Activated CD4-positive, alpha-beta T cell treated with anti-CD3 and anti-CD28 coated beads, Interleukin-2, amount 10 ng/mL, durations not matched to agents 24 days and 14 days (primary cell): ENCODE measurements at regions not wholly inside any gene's neighbourhood (a gene's known extent, or its start where the extent isn't known, plus 50 kb on each side); places are given as distances from the start of the nearest gene placed in this dataset.
"Not testable (repeated sequence)": the region's sequence is repeated elsewhere in the genome, so short reads cannot be mapped to it uniquely, and the experiment has no call there.

Experiments
- DNase-seq: peaks from one replicate; pipeline ENCODE4 v3.0.0; 2022
- H3K27ac Mint-ChIP-seq: one replicate; pipeline ENCODE4 v1.8.0; 2022; ENCODE audit warnings: mild to moderate bottlenecking, mixed read lengths
- H3K27me3 Mint-ChIP-seq: one replicate; pipeline ENCODE4 v1.8.0; 2022; ENCODE audit warnings: mixed read lengths
- H3K36me3 Mint-ChIP-seq: one replicate; pipeline ENCODE4 v1.8.0; 2022; ENCODE audit warnings: low read depth, mild to moderate bottlenecking, mixed read lengths
- H3K4me1 Mint-ChIP-seq: one replicate; pipeline ENCODE4 v1.8.0; 2021; ENCODE audit warnings: mixed read lengths
- H3K4me3 Mint-ChIP-seq: one replicate; pipeline ENCODE4 v1.8.0; 2022; ENCODE audit warnings: mild to moderate bottlenecking, moderate library complexity, mixed read lengths
- H3K9me3 Mint-ChIP-seq: one replicate; pipeline ENCODE4 v1.8.0; 2021; ENCODE audit warnings: mixed read lengths
- intact Hi-C: fragments of 100-400 bp; cut with micrococcal nuclease; formaldehyde crosslinking; loops from one replicate; pipeline ENCODE4 v1.15.1; 2023

DNA sequence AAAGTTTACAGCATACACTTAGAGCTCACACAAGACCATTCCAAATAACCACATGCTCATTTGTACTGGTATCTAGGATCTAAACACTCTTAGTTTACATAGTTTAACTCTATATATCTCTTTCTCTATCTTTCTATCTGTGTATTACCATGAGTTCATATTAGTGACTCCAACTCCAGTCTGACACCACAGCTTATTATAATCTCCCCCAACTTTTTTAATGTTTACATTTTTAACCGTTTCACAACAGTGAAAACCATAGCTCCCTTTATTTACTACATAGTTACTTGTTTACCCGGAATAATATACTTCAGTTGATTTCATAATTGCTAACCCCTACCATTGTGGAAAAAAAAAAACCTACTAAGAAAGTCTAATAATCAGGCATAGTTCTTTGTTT, 362.4 kb upstream of the RGS17 start:
- H3K4me1 Mint-ChIP-seq: no peaks in the 10 kb centered on the region
- H3K36me3 Mint-ChIP-seq: no peaks in the 10 kb centered on the region
- H3K27me3 Mint-ChIP-seq: no peaks in the 10 kb centered on the region
- H3K9me3 Mint-ChIP-seq: no peaks in the 10 kb centered on the region
- no peak for DNase-seq
- no peak overlapping the region for H3K4me3 Mint-ChIP-seq
- intact Hi-C loops: no loop called here
- no peak overlapping the region for H3K27ac Mint-ChIP-seq

DNA sequence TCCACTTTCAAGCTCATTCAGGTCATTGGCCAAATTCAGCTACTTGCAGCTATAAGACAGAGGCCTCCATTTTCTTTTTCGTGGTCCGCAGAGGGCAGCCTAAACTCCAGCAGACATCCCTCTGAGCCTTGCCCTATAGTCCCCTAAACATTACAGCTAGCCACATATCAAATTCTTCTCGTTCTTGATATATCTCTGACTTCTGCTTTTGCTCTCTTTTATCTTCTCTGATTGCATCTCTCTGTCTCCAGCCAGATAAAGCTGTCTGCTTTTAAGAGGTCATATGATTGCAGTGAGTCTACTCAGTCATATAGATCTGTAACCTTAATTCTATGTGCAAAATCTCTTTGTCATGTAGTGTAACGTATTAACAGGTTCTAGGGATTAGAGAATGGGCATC, 358.4 kb upstream of the RGS17 start:
- Mint-ChIP-seq H3K9me3 (no peaks in the 10 kb centered on the region), H3K36me3 (no peaks in the 10 kb centered on the region), H3K4me3 (no peak overlapping the region), H3K27me3 (no peaks in the 10 kb centered on the region), H3K27ac (no peak overlapping the region), H3K4me1 (no peaks in the 10 kb centered on the region)
- intact Hi-C loops: no loop called here
- DNase-seq: no peak

DNA sequence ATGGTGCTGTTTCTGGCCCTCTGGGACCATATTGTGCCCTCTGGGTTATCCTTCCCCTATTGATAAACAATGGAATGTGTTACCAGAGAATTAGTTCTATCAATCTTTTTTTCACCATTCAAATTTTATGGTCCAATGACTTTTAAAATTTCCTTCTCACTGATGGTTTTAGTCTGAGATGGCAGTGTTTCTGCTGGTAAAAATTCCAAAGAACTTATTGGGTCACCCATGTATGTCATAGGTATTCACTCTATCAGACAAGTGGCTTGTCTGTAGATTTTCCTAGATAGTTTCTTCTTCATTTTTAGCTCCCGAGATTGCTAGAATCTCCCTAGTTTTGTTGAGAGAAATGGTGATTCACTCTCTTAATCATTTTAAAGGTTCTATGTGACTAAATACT, 357.2 kb upstream of the RGS17 start:
- DNase-seq: no peak
- Mint-ChIP-seq H3K9me3 (no peaks in the 10 kb centered on the region), H3K27ac (no peak overlapping the region), H3K4me3 (no peak overlapping the region), H3K36me3 (no peaks in the 10 kb centered on the region), H3K27me3 (no peaks in the 10 kb centered on the region), H3K4me1 (no peaks in the 10 kb centered on the region)
- intact Hi-C loops: no loop called here

DNA sequence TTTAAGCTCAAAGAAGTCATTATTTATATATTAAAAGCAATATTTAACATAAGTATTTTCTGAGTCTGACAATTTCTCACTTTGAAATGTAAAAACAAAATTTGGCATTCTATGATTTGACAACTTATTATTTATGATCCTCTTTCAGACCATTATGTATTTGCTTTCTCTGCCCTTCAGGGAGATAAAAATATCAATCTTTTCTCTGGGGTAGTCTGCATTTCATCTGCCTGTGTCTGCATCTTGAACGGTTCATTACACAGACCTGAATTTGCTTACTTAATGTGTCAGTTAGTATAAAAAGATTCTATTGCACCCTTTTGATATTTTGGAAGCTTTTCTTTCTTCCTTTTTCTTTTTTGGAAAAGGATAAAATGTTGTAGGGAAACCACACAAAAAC, 354.0 kb upstream of the RGS17 start:
- H3K4me1 Mint-ChIP-seq: no peaks in the 10 kb centered on the region
- H3K36me3 Mint-ChIP-seq: no peaks in the 10 kb centered on the region
- H3K4me3 Mint-ChIP-seq: no peak overlapping the region
- H3K9me3 Mint-ChIP-seq: no peaks in the 10 kb centered on the region
- intact Hi-C loops: no loop called here
- H3K27me3 Mint-ChIP-seq: no peaks in the 10 kb centered on the region
- DNase-seq: no peak
- no peak overlapping the region for H3K27ac Mint-ChIP-seq

DNA sequence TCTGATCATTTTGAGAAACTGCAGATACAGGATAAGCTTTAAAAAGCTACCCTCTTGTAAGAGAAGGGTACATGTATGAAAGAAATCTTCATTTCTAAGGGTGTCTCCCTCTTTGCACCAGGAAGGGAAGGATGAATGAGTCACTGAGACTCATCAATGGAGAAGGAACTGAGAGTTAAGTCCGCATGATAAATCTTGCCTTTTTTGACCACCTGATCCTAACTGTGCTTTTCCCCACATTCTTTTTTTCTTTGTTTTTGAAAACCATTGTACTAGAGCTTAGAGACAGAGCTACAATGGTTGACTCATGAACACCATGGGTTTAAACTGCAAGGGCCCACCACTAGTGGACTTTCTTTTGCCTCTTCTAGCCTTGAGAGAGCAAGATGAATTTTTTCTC, 353.0 kb upstream of the RGS17 start:
- Mint-ChIP-seq H3K36me3 (no peaks in the 10 kb centered on the region), H3K4me1 (no peaks in the 10 kb centered on the region), H3K9me3 (no peaks in the 10 kb centered on the region), H3K27me3 (no peaks in the 10 kb centered on the region), H3K4me3 (no peak overlapping the region), H3K27ac (no peak overlapping the region)
- intact Hi-C loops: no loop called here
- no peak for DNase-seq

DNA sequence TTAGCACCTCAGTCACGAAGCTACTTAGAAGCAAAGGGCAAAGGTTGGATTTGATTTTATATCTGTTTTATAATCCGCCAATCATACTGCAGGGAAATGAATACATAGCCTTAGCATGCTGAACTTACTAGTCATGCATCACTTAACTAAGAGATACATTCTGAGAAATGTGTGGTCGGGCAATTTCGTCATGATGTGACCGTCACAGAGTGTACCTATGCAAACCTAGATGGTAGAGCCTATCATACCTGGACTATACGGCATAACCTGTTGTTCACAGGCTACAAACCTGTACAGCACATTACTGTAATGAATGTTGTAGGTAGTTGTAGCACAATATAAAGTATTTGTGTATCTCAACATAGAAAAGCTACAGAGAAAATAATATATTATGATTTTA, 345.2 kb upstream of the RGS17 start:
- H3K4me1 Mint-ChIP-seq: no peaks in the 10 kb centered on the region
- H3K27ac Mint-ChIP-seq: no peak overlapping the region
- H3K4me3 Mint-ChIP-seq: no peak overlapping the region
- H3K9me3 Mint-ChIP-seq: no peaks in the 10 kb centered on the region
- no peak for DNase-seq
- intact Hi-C loops: no loop called here
- H3K36me3 Mint-ChIP-seq: no peaks in the 10 kb centered on the region
- no peaks in the 10 kb centered on the region for H3K27me3 Mint-ChIP-seq

DNA sequence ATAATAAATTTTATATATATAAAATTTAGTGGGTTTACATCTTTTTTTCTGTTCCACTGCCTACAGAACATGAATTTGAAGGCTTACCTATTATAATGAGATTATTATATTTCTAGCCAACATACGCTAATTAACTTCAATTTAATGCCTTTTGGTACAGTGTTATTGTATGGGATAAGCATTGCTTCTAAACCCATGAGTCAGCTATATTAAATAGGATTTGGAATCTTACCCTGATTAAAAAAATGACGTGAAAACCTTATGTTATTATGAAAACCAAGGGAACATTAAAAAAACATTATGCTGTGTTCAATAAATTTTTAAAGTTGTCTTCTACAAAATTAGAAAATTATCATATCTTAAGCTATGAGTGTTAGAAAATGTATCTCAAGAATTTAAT, 334.0 kb upstream of the RGS17 start:
- no peak overlapping the region for H3K4me3 Mint-ChIP-seq
- no peaks in the 10 kb centered on the region for H3K9me3 Mint-ChIP-seq
- no peak overlapping the region for H3K27ac Mint-ChIP-seq
- DNase-seq: no peak
- H3K4me1 Mint-ChIP-seq: no peaks in the 10 kb centered on the region
- no peaks in the 10 kb centered on the region for H3K27me3 Mint-ChIP-seq
- intact Hi-C loops: no loop called here
- no peaks in the 10 kb centered on the region for H3K36me3 Mint-ChIP-seq

DNA sequence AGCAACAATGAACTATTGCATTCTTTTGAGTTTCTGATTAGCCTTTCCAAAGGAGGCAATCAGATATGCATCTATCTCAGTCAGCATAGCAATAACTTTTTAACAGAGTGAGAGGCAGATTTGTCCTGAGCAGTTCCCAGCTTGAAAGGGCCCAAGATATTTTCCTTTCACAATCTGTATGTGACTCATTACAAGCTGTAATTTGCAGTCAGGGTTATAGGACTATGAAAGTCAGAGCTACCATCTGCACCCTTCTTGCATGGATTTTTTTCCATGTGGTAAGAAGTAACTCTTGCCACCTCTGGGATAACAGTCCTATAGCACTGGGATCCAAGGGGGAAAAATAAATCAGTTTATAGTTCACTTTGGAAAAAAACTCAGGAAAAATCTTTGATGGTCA, 318.2 kb upstream of the RGS17 start:
- intact Hi-C loops: no loop called here
- no peaks in the 10 kb centered on the region for H3K36me3 Mint-ChIP-seq
- H3K9me3 Mint-ChIP-seq: no peaks in the 10 kb centered on the region
- H3K4me1 Mint-ChIP-seq: no peaks in the 10 kb centered on the region
- no peak for DNase-seq
- H3K4me3 Mint-ChIP-seq: no peak overlapping the region
- no peak overlapping the region for H3K27ac Mint-ChIP-seq
- H3K27me3 Mint-ChIP-seq: no peaks in the 10 kb centered on the region

DNA sequence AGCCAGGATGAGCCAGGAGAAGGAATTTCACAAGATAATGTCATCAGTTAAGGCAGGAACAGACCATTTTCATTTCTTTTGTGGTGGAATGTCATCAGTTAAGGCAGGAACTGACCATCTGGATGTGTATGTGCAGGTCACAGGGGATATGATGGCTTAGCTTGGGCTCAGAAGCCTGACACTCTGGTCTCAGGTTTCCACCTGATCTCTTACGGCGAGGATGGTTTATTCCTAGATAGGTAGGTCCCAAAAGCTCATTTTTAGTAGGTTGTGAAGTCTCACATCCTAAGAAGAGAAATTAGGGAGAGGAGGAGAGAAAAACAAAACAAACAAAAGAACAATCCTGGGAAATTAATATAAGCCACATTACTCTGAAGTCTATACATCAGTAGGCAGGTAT, 311.7 kb upstream of the RGS17 start:
- H3K27ac Mint-ChIP-seq, H3K4me1 Mint-ChIP-seq, H3K4me3 Mint-ChIP-seq, DNase-seq, H3K9me3 Mint-ChIP-seq, H3K27me3 Mint-ChIP-seq, H3K36me3 Mint-ChIP-seq, intact Hi-C loops: not testable (repeated sequence)

DNA sequence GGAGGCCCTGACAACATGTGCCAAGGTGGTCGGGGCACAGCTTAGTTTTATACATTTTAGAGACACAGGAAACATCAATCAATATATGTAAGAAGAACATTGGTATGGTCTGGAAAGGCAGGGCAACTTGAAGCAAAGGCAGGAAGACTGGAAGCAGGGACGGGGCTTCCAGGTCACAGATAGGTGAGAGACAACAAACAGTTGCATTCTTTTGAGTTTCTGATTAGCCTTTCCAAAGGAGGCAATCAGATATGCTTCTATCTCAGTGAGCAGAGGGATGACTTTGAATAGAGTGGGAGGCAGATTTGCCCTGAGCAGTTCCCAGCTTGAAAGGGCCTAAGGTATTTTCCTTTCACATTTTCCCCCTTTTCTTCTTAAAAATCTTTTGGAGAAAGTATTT, 311.0 kb upstream of the RGS17 start:
- Mint-ChIP-seq H3K36me3 (no peaks in the 10 kb centered on the region), H3K9me3 (no peaks in the 10 kb centered on the region), H3K4me3 (no peak overlapping the region), H3K27ac (no peak overlapping the region), H3K27me3 (no peaks in the 10 kb centered on the region), H3K4me1 (no peaks in the 10 kb centered on the region)
- intact Hi-C loops: no loop called here
- DNase-seq: no peak

DNA sequence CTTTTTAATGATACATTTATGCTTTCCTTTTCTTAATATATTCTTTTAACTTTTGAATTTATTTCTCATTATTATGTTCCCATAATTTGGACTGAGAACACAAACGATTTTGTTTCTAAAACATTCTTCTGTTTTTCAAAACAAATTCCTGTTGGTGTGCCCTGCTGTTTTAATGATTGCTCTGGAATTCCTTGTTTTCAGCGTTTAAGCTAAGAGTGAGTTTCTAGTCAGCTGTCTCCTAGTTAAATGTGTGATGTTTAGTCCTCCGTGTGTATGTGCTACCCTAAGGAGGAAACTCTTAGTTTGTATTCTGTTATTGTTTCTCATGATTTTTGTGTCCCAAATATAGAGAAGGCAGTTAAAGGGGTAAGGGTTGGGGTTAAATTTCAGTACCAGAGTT, 306.1 kb upstream of the RGS17 start:
- Mint-ChIP-seq H3K27me3 (no peaks in the 10 kb centered on the region), H3K27ac (no peak overlapping the region), H3K36me3 (no peaks in the 10 kb centered on the region), H3K4me3 (no peak overlapping the region), H3K4me1 (no peaks in the 10 kb centered on the region), H3K9me3 (no peaks in the 10 kb centered on the region)
- DNase-seq: no peak
- intact Hi-C loops: no loop called here

DNA sequence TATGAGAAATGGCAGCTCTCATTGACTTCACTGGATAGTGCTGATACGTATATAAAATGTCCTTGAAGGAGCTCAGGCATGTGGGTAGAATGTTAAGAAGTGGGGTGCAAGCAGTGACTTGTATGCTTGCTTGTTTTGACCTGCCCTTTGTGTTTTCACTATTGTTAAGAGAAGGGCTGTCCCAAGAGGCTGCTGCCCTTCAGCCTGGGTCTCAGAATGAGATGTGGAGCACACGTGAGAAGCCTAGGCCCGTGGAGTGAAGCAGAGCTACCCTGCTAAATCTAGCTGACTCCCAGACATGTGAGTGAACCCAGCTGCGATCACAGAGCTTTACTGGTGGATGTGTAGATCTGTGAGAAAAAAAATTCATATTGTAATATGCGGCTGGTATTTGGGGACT, 305.3 kb upstream of the RGS17 start:
- DNase-seq: no peak
- no peaks in the 10 kb centered on the region for H3K9me3 Mint-ChIP-seq
- H3K27ac Mint-ChIP-seq: no peak overlapping the region
- intact Hi-C loops: no loop called here
- H3K27me3 Mint-ChIP-seq: no peaks in the 10 kb centered on the region
- H3K36me3 Mint-ChIP-seq: no peaks in the 10 kb centered on the region
- H3K4me3 Mint-ChIP-seq: no peak overlapping the region
- no peaks in the 10 kb centered on the region for H3K4me1 Mint-ChIP-seq

DNA sequence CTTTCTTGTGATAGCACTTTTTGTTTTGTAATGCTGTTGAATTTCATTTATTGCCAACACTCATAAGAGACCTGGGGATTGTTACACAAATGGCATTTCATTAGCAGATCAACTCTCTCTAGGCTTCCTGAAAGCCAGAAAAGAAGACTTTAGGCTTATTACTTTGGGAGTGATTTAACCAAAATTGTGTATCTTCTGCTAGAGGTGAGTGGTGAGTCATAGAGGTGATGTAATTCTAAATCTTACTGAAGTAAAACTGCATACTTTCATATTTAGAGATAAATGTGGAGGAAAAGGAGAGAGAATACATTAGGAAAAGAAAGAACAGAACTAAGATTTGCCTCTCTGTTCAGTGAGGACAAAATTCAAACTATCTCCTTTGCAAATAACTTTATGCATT, 304.7 kb upstream of the RGS17 start:
- H3K9me3 Mint-ChIP-seq: no peaks in the 10 kb centered on the region
- H3K36me3 Mint-ChIP-seq: no peaks in the 10 kb centered on the region
- no peak overlapping the region for H3K27ac Mint-ChIP-seq
- DNase-seq: no peak
- H3K27me3 Mint-ChIP-seq: no peaks in the 10 kb centered on the region
- intact Hi-C loops: no loop called here
- H3K4me3 Mint-ChIP-seq: no peak overlapping the region
- no peaks in the 10 kb centered on the region for H3K4me1 Mint-ChIP-seq

DNA sequence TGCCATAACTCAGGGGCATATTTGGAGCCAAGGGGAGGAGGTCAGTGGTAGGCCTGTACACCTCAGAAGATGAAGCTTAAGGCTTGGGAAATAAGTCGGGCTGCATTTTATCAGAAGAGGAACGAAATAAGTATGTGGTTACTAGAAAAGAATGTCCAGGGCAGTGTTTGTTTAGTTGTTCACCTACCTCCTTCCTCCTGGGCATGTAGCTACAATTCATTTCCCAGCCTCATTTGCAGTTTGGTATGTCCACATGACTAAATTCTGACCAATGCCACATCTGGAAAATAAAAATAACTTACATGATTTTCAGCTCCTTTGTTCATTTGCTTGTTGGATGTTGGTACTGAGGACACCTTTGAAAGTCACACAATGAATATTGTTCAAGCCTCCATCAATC, 294.5 kb upstream of the RGS17 start:
- no peaks in the 10 kb centered on the region for H3K27me3 Mint-ChIP-seq
- H3K27ac Mint-ChIP-seq: no peak overlapping the region
- intact Hi-C loops: no loop called here
- no peak overlapping the region for H3K4me3 Mint-ChIP-seq
- no peak for DNase-seq
- no peaks in the 10 kb centered on the region for H3K9me3 Mint-ChIP-seq
- no peaks in the 10 kb centered on the region for H3K4me1 Mint-ChIP-seq
- no peaks in the 10 kb centered on the region for H3K36me3 Mint-ChIP-seq

DNA sequence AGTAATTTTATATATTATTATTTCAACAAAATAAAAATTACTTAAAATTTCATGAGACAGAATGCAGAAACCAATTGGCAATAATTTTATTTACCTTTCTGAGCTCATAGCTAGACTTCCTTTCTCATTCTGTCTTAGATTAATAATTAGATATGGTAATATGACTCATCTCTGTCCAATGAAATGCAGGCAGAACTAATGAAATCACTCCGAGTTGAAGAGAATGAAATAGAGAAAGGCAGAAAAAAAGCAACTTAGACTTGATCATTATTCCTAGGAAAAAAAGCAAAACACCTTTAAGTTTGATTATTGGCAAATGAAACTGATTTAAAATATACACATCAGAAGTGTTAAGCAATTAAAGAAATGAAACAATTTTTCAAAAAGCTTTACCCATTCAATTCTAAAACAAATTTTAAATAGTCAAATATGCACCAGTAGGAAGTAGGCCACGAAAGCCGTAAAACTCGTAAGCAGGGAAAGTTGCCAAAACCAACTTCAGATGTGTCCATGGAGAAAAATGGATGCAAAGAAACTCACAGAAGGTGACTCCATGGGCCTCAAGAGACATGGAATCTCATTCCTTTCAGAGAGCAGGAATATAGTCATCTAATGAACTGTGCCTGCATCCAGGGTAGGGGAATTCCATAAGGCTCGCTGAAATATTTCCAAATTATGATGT, 293.8 kb upstream of the RGS17 start:
- Mint-ChIP-seq H3K36me3 (no peaks in the 10 kb centered on the region), H3K4me1 (no peaks in the 10 kb centered on the region), H3K4me3 (no peak overlapping the region), H3K27me3 (no peaks in the 10 kb centered on the region), H3K27ac (no peak overlapping the region), H3K9me3 (no peaks in the 10 kb centered on the region)
- no peak for DNase-seq
- intact Hi-C loops: no loop called here
